H1 (cell line): ENCODE measurements at regions not wholly inside any gene's neighbourhood (a gene's known extent, or its start where the extent isn't known, plus 50 kb on each side); places are given as distances from the start of the nearest gene placed in this dataset.
A peak's percentile ranks its signal among the peaks of the same experiment; 100 is the strongest.

Source experiments
- CTCF ChIA-PET: fragments of 300-600 bp; sonication (Branson Sonifier 250); formaldehyde crosslinking; loops from one replicate; lab custom pipeline; 2021; ENCODE audit not compliant: partially characterized antibody; lab: Charles Lee
- POLR2A ChIA-PET: fragments of 300-600 bp; sonication (Branson Sonifier 250); formaldehyde crosslinking; loops from one replicate; lab custom pipeline; 2021; ENCODE audit warnings: inconsistent platforms; ENCODE audit not compliant: partially characterized antibody; lab: Charles Lee
- DNase-seq, 2 experiments: peaks; one replicate each; pipeline versions ENCODE4 v3.0.0 to v3.0.0-alpha.2; 2010 to 2022; ENCODE audit warnings: low spot score in 2 of 2, low read depth in 1 of 2, mixed read lengths in 1 of 2
- FAIRE-seq: peaks from 2 replicates; lab custom pipeline; 2011; peaks lifted over from hg19 to GRCh38; lab: Jason Lieb, UNC
- H2AFZ ChIP-seq: 2 replicates; pipeline ENCODE4 v1.8.1; 2012; ENCODE audit warnings: low read length, inconsistent platforms
- H2AK5ac ChIP-seq: 2 replicates; pipeline ENCODE4 v1.6.1; 2013; ENCODE audit warnings: low read depth, low read length
- H2BK120ac ChIP-seq: replicated peaks from 2 replicates; pipeline ENCODE3; 2013; ENCODE audit warnings: low read depth, low read length, inconsistent platforms
- H2BK12ac ChIP-seq: 2 replicates; pipeline ENCODE4 v1.6.1; 2013; ENCODE audit warnings: low read depth, low read length
- H2BK15ac ChIP-seq: 2 replicates; pipeline ENCODE4 v1.6.1; 2013; ENCODE audit warnings: low read length
- H2BK20ac ChIP-seq: 2 replicates; pipeline ENCODE4 v1.6.1; 2013; ENCODE audit warnings: low read length
- H2BK5ac ChIP-seq: 2 replicates; pipeline ENCODE4 v1.6.1; 2013; ENCODE audit warnings: low read depth, low read length
- H3K14ac ChIP-seq: 2 replicates; pipeline ENCODE4 v1.6.1; 2013; ENCODE audit warnings: inconsistent platforms; ENCODE audit not compliant: insufficient read length
- H3K18ac ChIP-seq: 2 replicates; pipeline ENCODE4 v1.6.1; 2013; ENCODE audit warnings: low read length; ENCODE audit errors: extremely low read depth
- H3K23ac ChIP-seq: 2 replicates; pipeline ENCODE4 v1.6.1; 2013; ENCODE audit warnings: inconsistent platforms; ENCODE audit not compliant: insufficient read length
- H3K23me2 ChIP-seq: 2 replicates; pipeline ENCODE4 v1.6.1; 2013; ENCODE audit warnings: low read depth, low read length
- H3K27ac ChIP-seq: 2 replicates; pipeline ENCODE4 v1.6.1; 2011; ENCODE audit warnings: low read depth, low read length, inconsistent platforms
- H3K27me3 ChIP-seq, 4 experiments: replicated peaks in 1 of 4; 1 replicate in 1 of 4; 2 replicates in 3 of 4; pipeline versions ENCODE4 v1.6.1 to v1.8.1; 2011 to 2013; ENCODE audit warnings: low read length in 3 of 4, mild to moderate bottlenecking in 3 of 4, inconsistent platforms in 2 of 4, mixed read lengths in 2 of 4, moderate library complexity in 1 of 4; ENCODE audit not compliant: control insufficient read depth in 3 of 4, insufficient read depth in 3 of 4; ENCODE audit errors: extremely low read depth in 1 of 4
- H3K36me3 ChIP-seq, 4 experiments: 2 replicates each; pipeline versions ENCODE4 v1.6.1 to v1.8.1; 2011 to 2013; ENCODE audit warnings: mild to moderate bottlenecking in 4 of 4, low read length in 3 of 4, moderate library complexity in 2 of 4, control low read depth in 1 of 4, inconsistent platforms in 1 of 4; ENCODE audit not compliant: insufficient read depth in 4 of 4, control insufficient read depth in 2 of 4
- H3K4ac ChIP-seq: replicated peaks from 2 replicates; pipeline ENCODE3; 2013; ENCODE audit warnings: low read length, low read depth, mixed read lengths, inconsistent platforms; ENCODE audit not compliant: insufficient read length
- H3K4me1 ChIP-seq, 4 experiments: replicated peaks in 1 of 4; 1 replicate in 1 of 4; 2 replicates in 3 of 4; pipeline versions ENCODE4 v1.6.1 to v1.8.1; 2011 to 2013; ENCODE audit warnings: low read length in 3 of 4, inconsistent platforms in 2 of 4, mixed read lengths in 1 of 4; ENCODE audit not compliant: insufficient read depth in 4 of 4, control insufficient read depth in 3 of 4
- H3K4me2 ChIP-seq, 2 experiments: 2 replicates each; pipeline versions ENCODE4 v1.6.1 to v1.8.1; 2011 to 2013; ENCODE audit warnings: low read depth in 2 of 2, low read length in 2 of 2, control low read depth in 1 of 2, inconsistent platforms in 1 of 2, mild to moderate bottlenecking in 1 of 2; ENCODE audit not compliant: insufficient read depth in 1 of 2
- H3K4me3 ChIP-seq, 4 experiments: fragments of 200-600, 300-600 bp in 1 of 4; sonication (generic), shearing (Covaris generic), sonication (Bioruptor Twin) in 1 of 4; 2 replicates each; pipeline versions ENCODE4 v1.5.1 to v1.8.1; 2011 to 2016; ENCODE audit warnings: low read length in 4 of 4, low read depth in 3 of 4, control low read depth in 2 of 4, inconsistent platforms in 2 of 4, mild to moderate bottlenecking in 2 of 4, mixed read lengths in 1 of 4, moderate library complexity in 1 of 4; ENCODE audit not compliant: insufficient read depth in 2 of 4; ENCODE audit errors: extremely low read depth in 1 of 4
- H3K56ac ChIP-seq: replicated peaks from 2 replicates; pipeline ENCODE3; 2013; ENCODE audit warnings: low read depth, mild to moderate bottlenecking, mixed read lengths, low read length, inconsistent platforms; ENCODE audit not compliant: insufficient read length
- H3K79me1 ChIP-seq: 2 replicates; pipeline ENCODE4 v1.6.1; 2013; ENCODE audit warnings: low read depth, low read length, control low read depth
- H3K79me2 ChIP-seq, 2 experiments: 2 replicates each; pipeline versions ENCODE4 v1.6.1 to v1.8.1; 2012 to 2013; ENCODE audit warnings: low read length in 2 of 2, mild to moderate bottlenecking in 2 of 2, inconsistent platforms in 1 of 2; ENCODE audit not compliant: insufficient read depth in 2 of 2, control insufficient read depth in 1 of 2
- H3K9ac ChIP-seq, 4 experiments: replicated peaks in 1 of 4; 1 replicate in 1 of 4; 2 replicates in 3 of 4; pipeline versions ENCODE4 v1.6.1 to v1.8.1; 2011 to 2013; ENCODE audit warnings: low read depth in 3 of 4, low read length in 3 of 4, control low read depth in 2 of 4, mild to moderate bottlenecking in 2 of 4, moderate library complexity in 2 of 4, inconsistent platforms in 1 of 4; ENCODE audit errors: extremely low read depth in 1 of 4
- H3K9me3 ChIP-seq, 2 experiments: 2 replicates each; pipeline versions ENCODE4 v1.6.1 to v1.8.1; 2012 to 2013; ENCODE audit warnings: mild to moderate bottlenecking in 2 of 2, moderate library complexity in 2 of 2, control low read depth in 1 of 2, inconsistent platforms in 1 of 2, low read depth in 1 of 2, low read length in 1 of 2, mixed read lengths in 1 of 2; ENCODE audit not compliant: insufficient read depth in 2 of 2
- H4K20me1 ChIP-seq, 2 experiments: replicated peaks in 1 of 2; 2 replicates each; pipeline versions ENCODE3 to v1.8.1; 2011 to 2013; ENCODE audit warnings: inconsistent platforms in 2 of 2, low read length in 2 of 2, mild to moderate bottlenecking in 1 of 2; ENCODE audit not compliant: insufficient read depth in 2 of 2, control insufficient read depth in 1 of 2
- H4K5ac ChIP-seq: 2 replicates; pipeline ENCODE4 v1.6.1; 2013; ENCODE audit warnings: low read length, low read depth, mixed read lengths, inconsistent platforms; ENCODE audit not compliant: insufficient read length
- H4K8ac ChIP-seq: 2 replicates; pipeline ENCODE4 v1.8.0; 2013; ENCODE audit warnings: mild to moderate bottlenecking, moderate library complexity, low read length, inconsistent platforms; ENCODE audit not compliant: insufficient read depth; ENCODE audit errors: extremely low read depth
- H4K91ac ChIP-seq: replicated peaks from 2 replicates; pipeline ENCODE3; 2013; ENCODE audit warnings: low read length, mixed read lengths, inconsistent platforms; ENCODE audit not compliant: insufficient read length
- CREB1 ChIP-seq: IDR thresholded peaks from 2 replicates; pipeline ENCODE4 v1.6.1; 2012; ENCODE audit warnings: inconsistent platforms
- CTBP2 ChIP-seq: IDR thresholded peaks from 2 replicates; pipeline ENCODE4 v1.7.0; 2011; ENCODE audit warnings: borderline replicate concordance, mild to moderate bottlenecking, moderate library complexity, mixed read lengths, low read length; ENCODE audit not compliant: insufficient read depth, insufficient read length
- HDAC2 ChIP-seq, 2 experiments: fragments of 300-600 bp in 1 of 2; sonication (generic) in 1 of 2; IDR thresholded peaks; 2 replicates each; pipeline ENCODE4 v1.6.1; 2011 to 2012; ENCODE audit warnings: low read depth in 2 of 2, low read length in 2 of 2, mild to moderate bottlenecking in 2 of 2, moderate library complexity in 2 of 2, borderline replicate concordance in 1 of 2, inconsistent platforms in 1 of 2
- TAF1 ChIP-seq: IDR thresholded peaks from 2 replicates; pipeline ENCODE4 v1.6.1; 2011; ENCODE audit warnings: mild to moderate bottlenecking, low read depth, low read length
- YY1 ChIP-seq: IDR thresholded peaks from 2 replicates; pipeline ENCODE4 v1.6.1; 2011; ENCODE audit warnings: low read depth, mild to moderate bottlenecking, low read length
- ZNF274 ChIP-seq: IDR thresholded peaks from 2 replicates; pipeline ENCODE4 v1.7.0; 2012; ENCODE audit warnings: low read length, borderline replicate concordance; ENCODE audit errors: extremely low read depth
- whole genome bisulfite sequencing, 2 experiments: shearing (Covaris generic) in 1 of 2; methylation state at CpG; one replicate each; pipeline versions ENCODE4 v1.1.6 to v1.1.7; 2013 to 2015; ENCODE audit warnings: low lambda C conversion rate in 2 of 2, mixed read lengths in 2 of 2, inconsistent platforms in 1 of 2, low coverage in 1 of 2, missing lambda C conversion rate in 1 of 2; ENCODE audit not compliant: insufficient replicate concordance in 2 of 2, insufficient coverage in 1 of 2, insufficient read length in 1 of 2; ENCODE audit errors: extremely low coverage in 1 of 2, missing lambda C conversion rate in 1 of 2; 5-methylcytosine and 5-hydroxymethylcytosine counted together

DNA sequence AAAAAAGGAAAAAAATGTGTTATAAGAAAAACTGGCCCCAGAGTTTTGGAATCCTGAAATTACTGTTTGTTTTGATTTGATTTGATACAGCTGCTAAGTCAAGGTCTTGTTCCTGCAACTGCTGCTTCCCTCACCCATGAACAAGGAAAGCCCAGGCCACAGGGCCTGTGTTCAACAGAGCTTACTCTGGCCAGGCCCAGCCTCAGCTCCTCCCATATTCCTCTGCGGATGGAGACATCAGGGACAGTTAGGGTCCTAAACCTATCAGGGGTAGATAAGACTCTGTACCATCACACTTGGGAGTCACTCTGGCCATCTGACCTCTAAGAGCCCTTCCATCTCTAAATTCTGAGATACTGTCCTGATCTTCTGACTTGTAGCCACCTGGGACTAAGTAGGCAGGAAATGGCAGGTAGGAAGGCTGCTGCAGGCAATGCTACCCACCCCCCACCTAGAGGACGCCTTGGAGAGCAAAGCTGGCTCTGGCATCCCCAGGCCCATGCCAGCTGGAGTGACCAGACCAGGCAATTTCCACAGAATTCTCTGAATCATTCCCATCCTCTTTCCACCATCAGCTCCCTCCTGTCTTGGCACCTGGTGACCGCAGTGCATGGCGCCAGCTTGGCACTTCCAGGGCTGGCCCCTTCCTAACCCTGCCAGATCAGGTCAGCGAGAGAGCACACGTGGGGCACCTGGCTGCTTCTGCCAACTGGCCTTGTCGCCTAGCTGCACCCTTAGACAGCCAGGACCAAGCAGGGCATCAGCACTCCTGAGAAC is 58.0 kb upstream of the TMEM33 start:
- no peak for FAIRE-seq
- no peak overlapping the region for H2BK120ac ChIP-seq
- POLR2A ChIA-PET = interaction anchor here (4.7 kb wide), 1 partner anchor 11 kb away, joined by 25 read pairs; no protein-coding TSS in a partner anchor
- H3K18ac ChIP-seq = no peak overlapping the region
- H3K4me1 ChIP-seq = peaks cover 0 to 27% (median 17%) of the 10 kb centered on the region in 4 experiments; a peak in 6 of 7 replicates
- no peak overlapping the region for H4K91ac ChIP-seq
- H3K23me2 ChIP-seq = peaks cover 5% of the 10 kb centered on the region; the same call in 1 of the 2 replicates
- no peak overlapping the region for H4K5ac ChIP-seq
- no peak overlapping the region for H3K23ac ChIP-seq
- H3K79me2 ChIP-seq = no peaks in the 10 kb centered on the region
- peak in 1 of 2 experiments; percentile 50 for DNase-seq
- H3K9ac ChIP-seq = no peak overlapping the region
- no peak overlapping the region for H2BK12ac ChIP-seq
- no peak overlapping the region for H2BK15ac ChIP-seq
- H3K4ac ChIP-seq = no peak overlapping the region
- no peak for TF ChIP-seq ZNF274
- TF ChIP-seq CREB1 = no peak
- no peak for TF ChIP-seq HDAC2 (IDR thresholded peaks at IDR 0.05; ENCODE audit: borderline replicate concordance in 1 of 2, low read depth in 2 of 2, low read length in 2 of 2)
- no peak for TF ChIP-seq TAF1
- TF ChIP-seq YY1 = no peak
- no peak for TF ChIP-seq CTBP2
- no peaks in the 10 kb centered on the region for H3K9me3 ChIP-seq
- H2BK5ac ChIP-seq = no peak overlapping the region
- H2AK5ac ChIP-seq = no peak overlapping the region
- no peak overlapping the region for H3K56ac ChIP-seq
- no peak overlapping the region for H3K27ac ChIP-seq
- CTCF ChIA-PET = interaction anchor here (0.7 to 4.5 kb wide), 11 partner anchors 10 to 427 kb away, joined by 3 to 27 read pairs (median 3); partner anchors contain the start of gene PHOX2B
- WGBS, 2 experiments = 23% methylated on average over 7 of the region's 7 CpGs; no CpG with 5 or more reads in 1 of the 2 experiments
- peaks cover 95 to 100% (median 100%) of the 10 kb centered on the region in 4 experiments for H3K27me3 ChIP-seq
- H3K36me3 ChIP-seq = no peaks in the 10 kb centered on the region; a peak in 1 of 8 replicates
- H3K79me1 ChIP-seq = no peaks in the 10 kb centered on the region
- H4K20me1 ChIP-seq = peaks cover 22 to 38% of the 10 kb centered on the region in 2 experiments
- 0 out of 2 replicates have a peak overlapping the region, but pooled peaks have one; percentile 40 for H2BK20ac ChIP-seq
- no peak overlapping the region for H3K14ac ChIP-seq
- H4K8ac ChIP-seq = no peak overlapping the region
- H3K4me3 ChIP-seq = no peak overlapping the region
- H2AFZ ChIP-seq = no peak overlapping the region
- H3K4me2 ChIP-seq = no peak overlapping the region; a peak in 1 of 4 replicates
